SK-N-SH (cell line): ENCODE measurements at regions not wholly inside any gene's neighbourhood (a gene's known extent, or its start where the extent isn't known, plus 50 kb on each side); places are given as distances from the start of the nearest gene placed in this dataset.

Source experiments
- EP300 ChIP-seq, 2 experiments: IDR thresholded peaks; 2 replicates each; pipeline versions ENCODE4 v1.4.0 to v1.6.1; 2012; ENCODE audit warnings: borderline replicate concordance in 1 of 2, low read depth in 1 of 2, low read length in 1 of 2
- EZH2phosphoT487 ChIP-seq: fragments of 200-600 bp; sonication (generic); IDR thresholded peaks from 2 replicates; pipeline ENCODE4 v1.6.1; 2017; ENCODE audit warnings: low read depth, mixed run types, mild to moderate bottlenecking, antibody characterized with exemption, moderate library complexity, borderline replicate concordance
- GABPA ChIP-seq: IDR thresholded peaks from 2 replicates; pipeline ENCODE4 v1.4.0; 2012; ENCODE audit warnings: low read depth, mild to moderate bottlenecking
- NRF1 ChIP-seq: IDR thresholded peaks from 2 replicates; pipeline ENCODE4 v1.6.1; 2012; ENCODE audit warnings: low read depth, mild to moderate bottlenecking, low read length
- RAD21 ChIP-seq: IDR thresholded peaks from 2 replicates; pipeline ENCODE4 v1.6.1; 2012; ENCODE audit warnings: mild to moderate bottlenecking, low read length
- SIN3A ChIP-seq: IDR thresholded peaks from 2 replicates; pipeline ENCODE4 v1.6.1; 2012; ENCODE audit warnings: low read depth, mild to moderate bottlenecking, low read length, moderate library complexity, borderline replicate concordance
- TF ChIP-seq, protein P1 (sequence below): fragments of 200-600 bp; sonication (generic); IDR thresholded peaks from 2 replicates; pipeline ENCODE4 v1.6.1; 2017; ENCODE audit warnings: antibody characterized with exemption, mild to moderate bottlenecking, moderate library complexity

DNA sequence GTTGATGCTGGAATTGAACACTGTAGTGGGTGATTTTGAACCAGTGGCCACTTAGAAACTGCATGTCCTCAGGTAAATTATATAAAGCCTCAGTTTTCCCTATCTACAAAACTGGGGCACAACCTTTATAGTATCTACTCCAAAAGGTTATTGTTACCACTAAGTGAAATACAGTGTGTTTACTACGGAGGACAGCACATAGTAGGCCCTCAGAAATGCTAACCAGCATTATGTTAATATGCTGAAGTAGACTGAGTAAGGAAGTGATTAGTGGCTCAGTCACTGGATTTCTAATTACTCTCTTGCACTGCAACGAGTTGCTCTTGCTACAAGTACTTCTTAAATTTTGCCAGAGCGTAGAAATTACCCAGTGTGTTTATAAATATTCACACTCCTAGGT is 139.5 kb downstream of the HAUS1 start:
- no peak for TF ChIP-seq SIN3A
- TF ChIP-seq EP300 (IDR thresholded peaks at IDR 0.05; ENCODE audit: borderline replicate concordance in 1 of 2, low read depth in 1 of 2, low read length in 1 of 2): no peak
- TF ChIP-seq RAD21: no peak
- TF ChIP-seq EZH2phosphoT487: no peak
- no peak for TF ChIP-seq NRF1
- TF ChIP-seq GABPA: no peak
- TF ChIP-seq, protein P1, sequence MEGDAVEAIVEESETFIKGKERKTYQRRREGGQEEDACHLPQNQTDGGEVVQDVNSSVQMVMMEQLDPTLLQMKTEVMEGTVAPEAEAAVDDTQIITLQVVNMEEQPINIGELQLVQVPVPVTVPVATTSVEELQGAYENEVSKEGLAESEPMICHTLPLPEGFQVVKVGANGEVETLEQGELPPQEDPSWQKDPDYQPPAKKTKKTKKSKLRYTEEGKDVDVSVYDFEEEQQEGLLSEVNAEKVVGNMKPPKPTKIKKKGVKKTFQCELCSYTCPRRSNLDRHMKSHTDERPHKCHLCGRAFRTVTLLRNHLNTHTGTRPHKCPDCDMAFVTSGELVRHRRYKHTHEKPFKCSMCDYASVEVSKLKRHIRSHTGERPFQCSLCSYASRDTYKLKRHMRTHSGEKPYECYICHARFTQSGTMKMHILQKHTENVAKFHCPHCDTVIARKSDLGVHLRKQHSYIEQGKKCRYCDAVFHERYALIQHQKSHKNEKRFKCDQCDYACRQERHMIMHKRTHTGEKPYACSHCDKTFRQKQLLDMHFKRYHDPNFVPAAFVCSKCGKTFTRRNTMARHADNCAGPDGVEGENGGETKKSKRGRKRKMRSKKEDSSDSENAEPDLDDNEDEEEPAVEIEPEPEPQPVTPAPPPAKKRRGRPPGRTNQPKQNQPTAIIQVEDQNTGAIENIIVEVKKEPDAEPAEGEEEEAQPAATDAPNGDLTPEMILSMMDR: no peak
